Right ventricle myocardium inferior (tissue), 1 donor: ENCODE measurements at regions not wholly inside any gene's neighbourhood (a gene's known extent, or its start where the extent isn't known, plus 50 kb on each side); places are given as distances from the start of the nearest gene placed in this dataset.
"Not testable (repeated sequence)": the region's sequence is repeated elsewhere in the genome, so short reads cannot be mapped to it uniquely, and the experiment has no call there.

ENCODE experiments used
- ATAC-seq: fragments of 200-7000 bp; cut with Tn5 transposase; one replicate; pipeline ENCODE4 v1.9.1; 2020; ENCODE audit warnings: mild to moderate bottlenecking, moderate library complexity
- DNase-seq: peaks from one replicate; pipeline ENCODE4 v3.0.0; 2021; ENCODE audit errors: missing footprints
- intact Hi-C: fragments of 100-400 bp; cut with DNase I; formaldehyde crosslinking; loops from one replicate; pipeline ENCODE4 v1.11.0; 2022
- donor health status: DM: no; HTN: yes; CAD: no; lungs with severe emphysema.

- intact Hi-C loops, ATAC-seq, DNase-seq: not testable (repeated sequence)
Measured at GRCh38 chr4:82301390-82301789, 72.4 kb downstream of the HNRNPD start.

- no peak for ATAC-seq
- no peak for DNase-seq
- intact Hi-C loops: no loop called here
Measured at GRCh38 chr4:82293304-82293703, 80.5 kb downstream of the HNRNPD start.

- DNase-seq (no peak), ATAC-seq (no peak)
- intact Hi-C loops: loop anchor here (10.0 kb wide), 1 partner anchor 823 kb away; no protein-coding TSS in a partner anchor
Measured at GRCh38 chr4:82287720-82288119, 86.1 kb downstream of the HNRNPD start.

- intact Hi-C loops: loop anchor here (2.0 to 10.0 kb wide), 3 partner anchors 87 to 820 kb away; partner anchors contain the start of genes ENOPH1, HNRNPD and HNRNPDL
- ATAC-seq: peak; percentile 100
- DNase-seq: peak; percentile 99
Measured at GRCh38 chr4:82284858-82285805, 88.7 kb downstream of the HNRNPD start.

DNA sequence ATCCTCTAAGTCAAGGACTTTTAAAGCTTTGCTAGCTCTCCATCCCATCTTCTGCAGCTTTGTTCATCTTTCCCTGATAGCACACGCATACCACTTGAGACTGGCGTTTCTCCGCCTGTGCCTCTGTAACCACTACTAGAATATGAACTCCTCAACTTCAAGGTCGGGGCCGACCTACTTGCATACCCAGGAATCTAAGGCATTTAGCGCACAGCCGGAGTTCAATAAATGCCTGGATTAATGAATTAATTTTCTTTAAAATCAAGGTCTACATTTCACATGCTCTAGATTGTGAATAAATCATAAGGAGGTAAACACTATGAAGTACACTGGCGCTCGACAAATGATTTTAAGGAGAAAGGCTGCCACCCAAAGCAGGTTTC is 89.3 kb downstream of the HNRNPD start:
- ATAC-seq (no peak), DNase-seq (no peak)
- intact Hi-C loops: loop anchor here (2.0 to 10.0 kb wide), 3 partner anchors 88 to 820 kb away; partner anchors contain the start of genes ENOPH1, HNRNPD and HNRNPDL

DNA sequence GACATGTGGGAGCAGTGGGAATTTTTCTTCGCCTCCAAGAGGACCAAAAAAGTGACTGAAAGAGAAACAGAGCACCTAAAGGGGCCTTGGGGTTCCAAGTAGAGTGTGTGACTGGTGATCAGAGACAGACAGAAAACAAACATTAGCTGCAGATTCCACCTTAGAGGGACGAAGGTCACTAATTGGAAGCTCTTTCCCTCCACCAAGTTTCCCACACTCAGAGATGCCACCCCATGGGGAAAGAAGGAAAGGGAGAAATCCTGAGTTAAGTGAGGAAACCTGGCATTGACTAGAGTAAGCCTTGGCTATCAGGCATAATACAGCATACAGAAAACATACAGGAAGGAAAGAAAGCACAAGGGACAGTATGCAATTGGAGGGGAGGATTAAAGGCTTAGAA is 90.9 kb downstream of the HNRNPD start:
- intact Hi-C loops: loop anchor here (5.0 to 10.0 kb wide), 2 partner anchors 89 to 818 kb away; partner anchors contain the start of gene HNRNPD
- ATAC-seq: no peak
- DNase-seq: no peak

DNA sequence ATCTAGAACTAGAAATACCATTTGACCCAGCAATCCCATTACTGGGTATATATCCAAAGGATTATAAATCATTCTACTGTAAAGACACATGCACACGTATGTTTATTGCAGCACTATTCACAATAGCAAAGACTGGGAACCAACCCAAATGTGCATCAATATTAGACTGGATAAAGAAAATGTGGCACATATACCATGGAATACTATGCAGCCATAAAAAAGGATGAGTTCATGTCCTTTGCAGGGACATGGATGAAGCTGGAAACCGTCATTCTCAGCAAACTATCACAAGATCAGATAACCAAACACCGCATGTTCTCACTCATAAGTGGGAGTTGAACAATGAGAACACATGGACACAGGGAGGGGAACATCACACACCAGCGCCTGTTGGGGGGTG is 94.2 kb downstream of the HNRNPD start:
- DNase-seq, intact Hi-C loops, ATAC-seq: not testable (repeated sequence)

- intact Hi-C loops: no loop called here
- DNase-seq (no peak), ATAC-seq (no peak)
Measured at GRCh38 chr4:82276332-82276640, 97.5 kb downstream of the HNRNPD start.

DNA sequence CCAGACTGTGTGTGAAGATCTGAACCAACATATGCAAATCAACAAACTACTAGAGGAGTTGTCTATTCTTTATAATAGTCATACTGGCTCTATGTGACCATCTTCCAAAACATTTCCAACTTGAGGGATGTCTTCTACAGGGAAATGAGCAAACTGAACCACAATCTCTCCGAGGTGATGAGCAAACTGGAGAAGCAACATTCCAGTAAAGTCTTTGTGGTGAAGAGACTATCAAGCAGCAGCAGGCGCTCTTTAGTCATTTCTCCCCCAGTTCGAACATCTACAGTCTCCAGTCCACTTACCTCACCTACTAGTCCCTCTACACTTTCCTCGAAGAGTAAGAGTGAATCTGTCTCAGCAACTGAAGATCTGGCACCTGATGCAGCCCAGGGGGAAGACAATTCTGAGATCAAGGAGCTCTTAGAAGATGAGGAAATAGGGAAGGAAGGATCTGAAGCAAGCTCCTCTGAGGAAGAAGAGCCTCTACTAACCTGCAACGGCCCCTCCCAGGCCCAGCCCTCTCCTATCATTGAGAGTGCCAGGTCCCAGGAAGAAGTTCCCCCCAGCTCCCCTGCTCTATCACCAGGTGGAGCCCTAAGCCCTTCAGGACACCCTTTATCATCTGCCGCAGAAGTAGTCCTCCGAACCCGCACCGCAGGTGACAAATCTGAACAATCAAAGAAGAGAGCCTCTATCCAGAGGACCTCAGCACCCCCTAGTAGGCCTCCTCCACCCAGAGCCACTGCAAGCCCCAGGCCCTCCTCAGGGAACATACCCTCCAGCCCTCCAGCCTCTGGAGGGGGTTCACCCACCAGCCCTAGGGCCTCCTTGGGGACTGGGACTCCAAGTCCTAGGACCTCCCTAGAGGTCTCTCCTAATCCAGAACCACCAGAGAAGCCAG is 98.1 kb downstream of the HNRNPD start:
- intact Hi-C loops: no loop called here
- peak; percentile 16 for ATAC-seq
- no peak for DNase-seq

DNA sequence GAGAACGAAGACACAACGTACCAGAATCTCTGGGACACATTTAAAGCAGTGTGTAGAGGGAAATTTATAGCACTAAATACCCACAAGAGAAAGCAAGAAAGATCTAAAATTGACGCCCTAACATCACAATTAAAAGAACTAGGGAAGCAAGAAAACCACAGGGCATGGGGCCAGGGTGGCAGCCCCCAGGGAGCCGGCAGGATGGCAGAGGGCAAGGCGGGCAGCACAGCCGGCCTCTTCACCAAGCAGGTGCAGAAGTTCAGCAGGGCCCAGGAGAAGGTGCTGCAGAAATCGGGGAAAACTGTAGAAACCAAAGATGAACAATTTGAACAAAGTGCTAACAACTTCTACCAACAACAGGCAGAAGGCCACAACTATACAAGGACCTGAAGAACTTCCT is 99.1 kb downstream of the HNRNPD start:
- intact Hi-C loops: not testable (repeated sequence)

GRCh38 chr4:82272523-82272922 is 101.3 kb downstream of the HNRNPD start:
- DNase-seq, ATAC-seq, intact Hi-C loops: not testable (repeated sequence)

More for the DNA sequence above, 99.1 kb downstream of the HNRNPD start:
- not testable (repeated sequence) for DNase-seq, ATAC-seq

GRCh38 chr4:82271915-82272480 is 101.8 kb downstream of the HNRNPD start:
- intact Hi-C loops, DNase-seq, ATAC-seq: not testable (repeated sequence)

DNA sequence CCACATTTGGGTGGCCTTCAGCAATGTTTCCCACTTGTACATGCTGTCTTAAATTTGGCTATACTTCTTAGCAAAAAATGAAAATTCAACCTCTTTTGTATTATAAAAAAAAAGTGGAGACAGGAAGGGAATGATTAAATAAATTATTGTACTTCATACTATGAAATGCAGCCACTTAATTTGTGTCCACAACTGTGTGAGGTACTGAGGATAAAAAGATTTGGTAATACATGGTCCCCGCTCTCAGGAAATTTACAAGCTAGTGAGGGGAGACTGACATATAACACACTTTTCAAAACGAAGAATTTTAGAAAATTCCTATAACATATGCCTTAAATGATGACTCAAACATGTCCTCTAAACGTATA is 105.0 kb downstream of the HNRNPD start:
- ATAC-seq (no peak), DNase-seq (no peak)
- intact Hi-C loops: loop anchor here (1.0 kb wide), 1 partner anchor 863 kb away; no protein-coding TSS in a partner anchor

DNA sequence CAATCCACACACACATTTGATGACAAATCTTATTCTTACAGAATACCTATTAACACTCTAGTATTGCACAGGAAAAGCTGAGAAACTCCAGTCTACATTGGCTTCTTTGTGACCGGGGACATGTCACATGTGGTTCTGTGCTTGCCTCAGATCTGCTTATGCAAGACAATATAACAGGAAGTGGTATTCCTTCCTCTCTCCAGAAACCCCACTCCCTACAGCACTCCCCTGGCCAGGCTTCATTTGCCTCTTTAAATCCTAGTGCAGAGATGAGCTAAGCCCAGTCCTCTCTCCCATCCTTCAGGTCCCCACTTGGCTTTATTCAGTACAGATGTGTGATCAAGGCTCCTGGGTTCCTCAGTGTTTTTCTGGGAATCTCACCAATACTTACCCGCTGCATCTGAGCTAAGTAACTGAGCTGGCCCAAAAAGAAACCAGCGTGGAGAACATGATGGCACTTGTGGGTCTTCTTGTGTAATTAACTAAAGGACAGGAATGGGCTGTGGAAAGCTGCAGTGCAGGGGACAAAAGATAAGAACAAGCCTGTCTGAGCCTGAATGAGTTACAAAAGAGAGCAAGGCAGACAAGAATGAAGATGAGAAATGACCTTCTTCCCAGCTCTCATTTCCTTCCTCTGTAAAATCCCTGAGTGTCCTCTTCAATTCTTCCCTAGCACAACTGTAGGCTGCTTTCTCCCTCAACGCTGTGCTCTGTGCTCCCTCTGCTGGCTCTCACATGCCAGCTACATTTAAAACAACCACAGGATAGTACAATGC is 105.6 kb downstream of the HNRNPD start:
- intact Hi-C loops: loop anchor here (1.0 kb wide), 1 partner anchor 862 kb away; no protein-coding TSS in a partner anchor

DNA sequence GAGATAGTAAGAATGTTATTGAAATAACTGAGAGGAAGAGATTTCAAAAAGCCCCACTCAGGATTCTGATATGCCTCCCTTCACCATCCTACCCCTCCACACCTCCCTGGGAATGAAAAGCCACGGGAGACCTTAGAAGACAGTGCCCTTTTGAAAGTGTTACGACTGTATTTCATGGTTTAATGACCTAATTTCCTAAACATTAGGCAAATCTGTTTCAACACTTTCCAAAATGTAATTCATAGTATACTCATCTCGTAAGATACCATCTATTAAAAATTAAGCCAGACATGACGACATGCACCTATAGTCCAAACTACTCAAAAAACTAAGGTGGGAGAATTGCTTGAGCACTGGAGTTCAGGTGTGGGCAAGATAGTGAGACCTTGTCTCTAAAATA is 106.3 kb downstream of the HNRNPD start:
- intact Hi-C loops: no loop called here
- ATAC-seq (no peak), DNase-seq (no peak)

More for the DNA sequence above, 105.6 kb downstream of the HNRNPD start:
- ATAC-seq: peak; percentile 97
- no peak for DNase-seq

DNA sequence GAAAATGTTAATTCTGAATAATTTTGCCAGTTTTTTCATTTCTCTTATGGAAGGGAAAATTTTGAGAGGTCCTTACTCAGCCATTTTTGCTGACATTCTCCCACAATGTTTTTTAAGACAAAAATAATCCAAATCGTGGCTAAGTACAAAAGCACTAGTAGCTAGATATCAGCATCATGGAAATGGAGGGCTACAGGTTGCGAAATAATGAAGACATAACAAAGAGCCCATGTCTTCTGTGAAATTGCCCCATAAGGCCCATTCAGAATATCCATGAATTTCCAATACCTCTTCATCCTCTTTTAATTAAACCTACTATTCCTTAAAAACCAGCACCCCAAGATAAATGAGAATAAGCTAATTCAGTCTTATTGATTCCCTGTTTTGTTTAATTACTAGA is 107.4 kb downstream of the HNRNPD start:
- ATAC-seq: no peak
- DNase-seq: no peak
- intact Hi-C loops: no loop called here

DNA sequence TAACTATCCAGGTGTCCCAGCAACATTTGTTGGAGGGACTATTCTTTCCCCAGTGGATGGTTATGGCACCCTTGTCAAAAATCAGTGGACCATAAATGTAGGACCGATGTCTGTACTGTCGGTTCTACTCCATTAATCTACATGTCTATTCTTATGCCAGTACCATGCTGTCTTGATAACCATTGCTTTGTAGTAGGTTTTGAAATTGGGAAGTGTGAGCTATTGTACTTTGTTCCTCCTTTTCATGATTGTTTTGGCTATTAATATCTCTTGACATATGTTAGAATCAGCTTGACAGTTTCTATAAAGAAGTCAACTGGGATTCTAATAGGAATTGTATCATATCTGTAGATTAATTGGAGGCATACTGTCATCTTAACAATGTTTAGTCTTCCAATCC is 112.7 kb downstream of the HNRNPD start:
- DNase-seq: no peak
- ATAC-seq: no peak
- intact Hi-C loops: no loop called here

DNA sequence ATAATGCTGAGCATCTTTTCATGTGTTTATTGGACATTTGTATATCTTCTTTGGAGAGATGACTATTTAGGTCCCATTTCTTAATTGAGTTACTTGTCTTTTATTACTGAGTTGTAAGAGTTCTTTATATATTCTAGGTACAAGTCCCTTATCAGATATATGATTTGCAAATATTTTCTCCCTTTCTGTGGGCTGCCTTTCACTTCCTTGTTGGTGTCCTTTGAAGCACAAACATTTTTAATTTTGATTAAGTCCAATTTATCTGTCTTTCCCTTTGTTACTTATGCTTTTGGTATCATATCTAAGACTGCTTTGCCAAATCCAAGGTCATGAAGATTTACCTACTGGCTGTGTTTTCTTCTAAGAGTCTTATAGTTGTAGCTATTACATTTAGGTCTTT is 113.2 kb downstream of the HNRNPD start:
- no peak for ATAC-seq
- intact Hi-C loops: no loop called here
- DNase-seq: no peak
